ENCODE measurements at regions not wholly inside any gene's neighbourhood (a gene's known extent, or its start where the extent isn't known, plus 50 kb on each side); places are given as distances from the start of the nearest gene placed in this dataset.
"Not testable (repeated sequence)": the region's sequence is repeated elsewhere in the genome, so short reads cannot be mapped to it uniquely, and the experiment has no call there.

DNA sequence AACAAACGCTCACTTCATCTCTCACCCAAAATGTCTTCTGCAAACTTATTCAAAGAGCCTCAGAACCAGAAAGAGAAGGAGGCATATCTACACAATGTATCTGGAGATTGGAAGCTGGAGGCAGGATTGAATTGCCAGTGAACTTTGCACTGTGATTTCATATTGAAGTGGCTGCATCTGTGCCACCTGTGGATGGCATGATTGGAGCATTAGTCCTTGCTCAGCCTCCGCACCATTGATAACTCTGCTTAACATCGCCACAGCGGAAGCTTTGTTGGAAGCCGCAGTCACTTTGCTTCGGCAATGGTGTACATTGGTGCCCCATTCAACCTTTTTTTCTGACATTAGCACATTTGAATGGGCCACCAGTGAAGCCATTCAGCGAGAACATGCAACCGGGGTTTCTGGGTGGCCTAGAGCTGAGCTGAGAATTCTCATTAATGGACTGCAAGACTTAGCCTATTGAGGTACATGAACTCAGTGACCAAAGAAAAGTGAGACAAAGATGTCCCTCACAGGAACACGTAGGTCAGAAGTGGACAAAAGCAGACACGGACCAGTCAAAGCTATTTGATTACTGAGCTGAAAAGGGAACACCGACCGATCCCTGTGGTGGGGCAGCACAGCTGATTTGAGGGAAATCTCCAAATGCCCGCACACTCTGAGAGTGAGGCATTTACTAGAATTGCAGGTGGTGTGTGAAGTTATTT lies 130.4 kb downstream of the BRMS1L start:
- TF ChIP-seq, protein P1, sequence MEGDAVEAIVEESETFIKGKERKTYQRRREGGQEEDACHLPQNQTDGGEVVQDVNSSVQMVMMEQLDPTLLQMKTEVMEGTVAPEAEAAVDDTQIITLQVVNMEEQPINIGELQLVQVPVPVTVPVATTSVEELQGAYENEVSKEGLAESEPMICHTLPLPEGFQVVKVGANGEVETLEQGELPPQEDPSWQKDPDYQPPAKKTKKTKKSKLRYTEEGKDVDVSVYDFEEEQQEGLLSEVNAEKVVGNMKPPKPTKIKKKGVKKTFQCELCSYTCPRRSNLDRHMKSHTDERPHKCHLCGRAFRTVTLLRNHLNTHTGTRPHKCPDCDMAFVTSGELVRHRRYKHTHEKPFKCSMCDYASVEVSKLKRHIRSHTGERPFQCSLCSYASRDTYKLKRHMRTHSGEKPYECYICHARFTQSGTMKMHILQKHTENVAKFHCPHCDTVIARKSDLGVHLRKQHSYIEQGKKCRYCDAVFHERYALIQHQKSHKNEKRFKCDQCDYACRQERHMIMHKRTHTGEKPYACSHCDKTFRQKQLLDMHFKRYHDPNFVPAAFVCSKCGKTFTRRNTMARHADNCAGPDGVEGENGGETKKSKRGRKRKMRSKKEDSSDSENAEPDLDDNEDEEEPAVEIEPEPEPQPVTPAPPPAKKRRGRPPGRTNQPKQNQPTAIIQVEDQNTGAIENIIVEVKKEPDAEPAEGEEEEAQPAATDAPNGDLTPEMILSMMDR (IDR thresholded peaks at IDR 0.05; ENCODE audit: low read depth, low read length, missing control alignments): no peak
- no peaks in the 10 kb centered on the region for H3K27me3 ChIP-seq (replicated peaks)
- no peak overlapping the region for H3K27ac ChIP-seq
- no peak for DNase-seq
- no peak overlapping the region for H3K4me3 ChIP-seq (ENCODE audit: low read depth, low read length)
- no peaks in the 10 kb centered on the region for H3K36me3 ChIP-seq (replicated peaks)
- in situ Hi-C loops (cut with HindIII; ENCODE audit: low pct_ligation_motif_present, low sequenced_read_pairs): no loop called here

DNA sequence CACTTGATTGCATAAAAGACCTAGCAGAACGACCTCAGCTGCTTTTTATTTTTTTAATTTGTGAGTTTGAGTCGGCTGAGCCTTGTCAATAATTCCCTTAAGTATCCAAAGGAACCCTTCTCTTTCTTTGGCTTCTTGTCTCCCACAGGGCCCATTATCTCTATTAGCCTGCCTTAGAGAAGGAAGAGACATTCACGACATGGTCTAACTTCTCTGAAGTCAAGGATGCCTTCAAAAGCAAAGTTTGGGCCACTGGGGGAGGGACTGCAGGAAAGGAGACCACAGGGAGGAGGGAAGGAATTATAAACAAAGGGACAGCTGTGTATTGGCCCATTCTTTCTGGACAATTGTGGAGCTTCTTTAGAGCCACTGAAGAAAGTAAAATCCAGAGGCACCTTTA lies 126.4 kb downstream of the BRMS1L start:
- no peak overlapping the region for H3K27ac ChIP-seq
- in situ Hi-C loops (cut with HindIII; ENCODE audit: low pct_ligation_motif_present, low sequenced_read_pairs): no loop called here

DNA sequence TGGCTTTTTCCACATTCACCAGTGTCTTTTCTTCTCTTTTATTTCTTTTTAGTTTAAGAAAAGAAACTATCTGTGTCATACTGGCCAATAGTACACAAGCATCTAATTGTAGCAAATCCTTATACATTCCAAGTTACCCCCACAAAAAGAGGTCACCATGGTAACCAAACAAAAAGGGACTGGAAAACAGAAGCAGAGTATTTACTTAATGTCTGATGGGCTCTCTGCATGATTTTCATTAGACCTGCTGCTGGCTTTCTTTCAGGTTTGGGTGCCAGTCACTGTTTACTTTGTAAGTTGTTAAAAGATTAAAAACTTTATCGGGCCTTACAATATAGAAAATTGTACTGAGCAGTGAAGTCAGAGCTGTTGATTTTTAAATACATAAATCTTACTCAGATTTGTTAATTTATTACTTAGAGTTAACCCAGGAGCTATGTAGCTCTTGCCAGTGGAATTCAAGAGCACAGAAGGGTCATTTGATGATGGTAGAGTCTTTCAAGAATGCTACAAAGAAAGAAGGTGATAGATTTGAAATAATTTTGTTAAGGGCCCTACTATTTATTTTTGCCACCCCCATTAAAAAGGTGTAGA lies 123.9 kb downstream of the BRMS1L start:
- Histone ChIP-seq H3K4me3 (ENCODE audit: low read depth, low read length) (no peak overlapping the region), H3K27me3 (replicated peaks) (no peaks in the 10 kb centered on the region), H3K36me3 (replicated peaks) (no peaks in the 10 kb centered on the region), H3K27ac (no peak overlapping the region)
- in situ Hi-C loops (cut with HindIII; ENCODE audit: low pct_ligation_motif_present, low sequenced_read_pairs): no loop called here
- DNase-seq: no peak
- TF ChIP-seq, protein P1 (IDR thresholded peaks at IDR 0.05; ENCODE audit: low read depth, low read length, missing control alignments): no peak

More for the DNA sequence above, 126.4 kb downstream of the BRMS1L start:
- no peak for DNase-seq
- Histone ChIP-seq H3K4me3 (ENCODE audit: low read depth, low read length) (no peak overlapping the region), H3K27me3 (replicated peaks) (no peaks in the 10 kb centered on the region), H3K36me3 (replicated peaks) (no peaks in the 10 kb centered on the region)
- TF ChIP-seq, protein P1 (IDR thresholded peaks at IDR 0.05; ENCODE audit: low read depth, low read length, missing control alignments): no peak

DNA sequence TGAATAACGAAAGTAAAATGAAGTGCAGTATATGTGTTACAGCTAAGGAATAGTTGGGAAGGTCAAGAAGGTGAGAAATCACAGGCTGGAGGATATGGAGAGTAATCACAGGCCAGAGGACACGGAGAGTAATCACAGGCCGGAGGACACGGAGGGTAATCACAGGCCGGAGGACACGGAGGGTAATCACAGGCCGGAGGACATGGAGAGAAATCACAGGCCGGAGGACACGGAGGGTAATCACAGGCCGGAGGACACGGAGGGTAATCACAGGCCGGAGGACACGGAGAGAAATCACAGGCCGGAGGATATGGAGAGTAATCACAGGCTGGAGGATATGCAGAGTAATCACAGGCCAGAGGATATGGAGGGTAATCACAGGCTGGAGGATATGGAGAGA lies 121.8 kb downstream of the BRMS1L start:
- DNase-seq; H3K4me3 ChIP-seq (ENCODE audit: low read depth, low read length); H3K27me3 ChIP-seq (replicated peaks); H3K36me3 ChIP-seq (replicated peaks); in situ Hi-C loops (cut with HindIII; ENCODE audit: low pct_ligation_motif_present, low sequenced_read_pairs); H3K27ac ChIP-seq: not testable (repeated sequence)

DNA sequence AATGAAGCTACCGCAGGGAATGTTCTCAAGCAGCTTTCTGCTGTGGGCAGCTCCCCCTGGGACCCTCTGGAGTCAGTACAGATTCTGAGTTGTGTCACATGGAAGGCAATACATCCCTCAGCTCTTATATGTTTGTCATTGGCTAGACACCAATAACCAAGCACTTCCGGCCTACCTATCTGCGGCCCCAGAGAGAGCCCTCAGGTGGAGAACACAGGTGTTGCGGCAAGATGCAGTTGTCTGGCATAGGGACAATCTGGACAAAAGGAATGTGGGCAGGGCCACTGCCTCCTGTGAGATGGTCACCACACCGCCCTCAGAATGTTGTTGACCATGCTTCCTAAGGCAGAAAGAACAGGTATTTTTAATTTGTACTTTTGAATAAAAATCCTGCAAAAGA lies 118.7 kb downstream of the BRMS1L start:
- TF ChIP-seq, protein P1 (IDR thresholded peaks at IDR 0.05; ENCODE audit: low read depth, low read length, missing control alignments): peak; percentile 40
- in situ Hi-C loops (cut with HindIII; ENCODE audit: low pct_ligation_motif_present, low sequenced_read_pairs): no loop called here
- H3K27me3 ChIP-seq (replicated peaks): no peaks in the 10 kb centered on the region
- no peak overlapping the region for H3K27ac ChIP-seq
- H3K36me3 ChIP-seq (replicated peaks): no peaks in the 10 kb centered on the region
- H3K4me3 ChIP-seq (ENCODE audit: low read depth, low read length): no peak overlapping the region
- DNase-seq: no peak

DNA sequence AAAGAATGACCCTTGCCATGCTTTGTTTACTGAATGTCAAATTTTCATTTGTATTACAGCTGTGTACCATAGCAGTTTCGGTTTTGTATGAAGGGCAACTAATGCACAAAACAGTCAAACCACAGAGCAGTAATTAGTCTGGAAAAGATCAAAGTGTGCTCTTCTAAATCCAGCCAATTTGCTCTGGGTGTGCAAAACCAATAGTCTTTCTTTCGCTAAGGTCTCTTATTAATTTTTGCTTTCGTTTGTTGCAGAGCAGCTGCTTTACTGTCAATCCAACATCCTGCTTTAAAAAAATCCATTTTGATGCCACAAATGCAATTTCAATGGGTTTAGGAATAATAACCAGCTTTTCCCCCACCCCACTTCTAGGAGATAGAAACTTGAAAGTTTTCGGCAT lies 114.2 kb downstream of the BRMS1L start:
- Histone ChIP-seq H3K4me3 (ENCODE audit: low read depth, low read length) (peak overlapping the region; percentile 26), H3K36me3 (replicated peaks) (no peaks in the 10 kb centered on the region), H3K27me3 (replicated peaks) (no peaks in the 10 kb centered on the region), H3K27ac (no peak overlapping the region)
- no peak for DNase-seq
- TF ChIP-seq, protein P1 (IDR thresholded peaks at IDR 0.05; ENCODE audit: low read depth, low read length, missing control alignments): no peak
- in situ Hi-C loops (cut with HindIII; ENCODE audit: low pct_ligation_motif_present, low sequenced_read_pairs): no loop called here

All from brain microvascular endothelial cell (primary cell).